Spleen (tissue), 7 donors: ENCODE measurements at regions not wholly inside any gene's neighbourhood (a gene's known extent, or its start where the extent isn't known, plus 50 kb on each side); places are given as distances from the start of the nearest gene placed in this dataset.

Experiments
- POLR2A ChIP-seq, 3 donors: fragments of 450-650 bp; IDR thresholded peaks; one replicate each; pipeline ENCODE4 v1.5.1; 2017; ENCODE audit warnings: antibody characterized with exemption in 3 of 3, mild to moderate bottlenecking in 1 of 3
- TF ChIP-seq, protein P1 (sequence below), 11 experiments: fragments of 200-600 bp in 7 of 11; fragments of 450-650 bp in 4 of 11; sonication (generic) in 4 of 11; IDR thresholded peaks in 8 of 11; conservative IDR thresholded peaks in 3 of 11; 1 replicate in 7 of 11; 2 replicates in 4 of 11; pipeline versions ENCODE4 v1.4.0 to v1.8.0; 2016 to 2021; ENCODE audit warnings: antibody characterized with exemption in 11 of 11, inconsistent platforms in 4 of 11, mild to moderate bottlenecking in 1 of 11
- donor health status: DM: no; HTN: no; CAD: no; lungs with moderate emphysema.
- donor health status: DM: no; HTN: no; CAD: no.
- donor health status: DM: no; HTN: no; CAD: no.

DNA sequence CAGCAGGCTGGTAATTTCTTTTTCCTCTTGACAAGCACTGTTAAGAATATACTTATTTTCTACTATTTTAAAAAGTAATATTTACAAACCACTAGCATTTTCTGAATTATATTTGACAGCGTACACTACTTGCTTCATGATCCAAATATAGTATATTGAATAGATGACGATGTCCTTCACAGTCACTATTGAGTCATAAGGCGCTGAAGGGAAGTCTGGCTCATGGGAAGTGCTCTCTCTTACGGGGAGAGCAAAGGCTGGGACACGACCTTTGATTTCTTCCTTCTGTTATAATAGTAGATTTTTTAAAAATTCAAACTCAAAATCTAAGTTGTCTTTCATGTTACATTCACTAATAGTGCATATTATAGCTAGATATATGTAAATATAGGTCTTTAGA lies 357.1 kb downstream of the SOCS6 start:
- no peak for TF ChIP-seq POLR2A (IDR thresholded peaks at IDR 0.05)
- TF ChIP-seq, protein P1, sequence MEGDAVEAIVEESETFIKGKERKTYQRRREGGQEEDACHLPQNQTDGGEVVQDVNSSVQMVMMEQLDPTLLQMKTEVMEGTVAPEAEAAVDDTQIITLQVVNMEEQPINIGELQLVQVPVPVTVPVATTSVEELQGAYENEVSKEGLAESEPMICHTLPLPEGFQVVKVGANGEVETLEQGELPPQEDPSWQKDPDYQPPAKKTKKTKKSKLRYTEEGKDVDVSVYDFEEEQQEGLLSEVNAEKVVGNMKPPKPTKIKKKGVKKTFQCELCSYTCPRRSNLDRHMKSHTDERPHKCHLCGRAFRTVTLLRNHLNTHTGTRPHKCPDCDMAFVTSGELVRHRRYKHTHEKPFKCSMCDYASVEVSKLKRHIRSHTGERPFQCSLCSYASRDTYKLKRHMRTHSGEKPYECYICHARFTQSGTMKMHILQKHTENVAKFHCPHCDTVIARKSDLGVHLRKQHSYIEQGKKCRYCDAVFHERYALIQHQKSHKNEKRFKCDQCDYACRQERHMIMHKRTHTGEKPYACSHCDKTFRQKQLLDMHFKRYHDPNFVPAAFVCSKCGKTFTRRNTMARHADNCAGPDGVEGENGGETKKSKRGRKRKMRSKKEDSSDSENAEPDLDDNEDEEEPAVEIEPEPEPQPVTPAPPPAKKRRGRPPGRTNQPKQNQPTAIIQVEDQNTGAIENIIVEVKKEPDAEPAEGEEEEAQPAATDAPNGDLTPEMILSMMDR (IDR thresholded peaks at IDR 0.05 in 8 of 11, conservative IDR thresholded peaks at IDR 0.05 in 3 of 11) = no peak
